Hepatic stellate cell (primary cell): ENCODE measurements at regions not wholly inside any gene's neighbourhood (a gene's known extent, or its start where the extent isn't known, plus 50 kb on each side); places are given as distances from the start of the nearest gene placed in this dataset.
"Not testable (repeated sequence)": the region's sequence is repeated elsewhere in the genome, so short reads cannot be mapped to it uniquely, and the experiment has no call there.

Experiments
- DNase-seq: peaks from one replicate; pipeline ENCODE4 v3.0.0; 2011; ENCODE audit warnings: low spot score

DNA sequence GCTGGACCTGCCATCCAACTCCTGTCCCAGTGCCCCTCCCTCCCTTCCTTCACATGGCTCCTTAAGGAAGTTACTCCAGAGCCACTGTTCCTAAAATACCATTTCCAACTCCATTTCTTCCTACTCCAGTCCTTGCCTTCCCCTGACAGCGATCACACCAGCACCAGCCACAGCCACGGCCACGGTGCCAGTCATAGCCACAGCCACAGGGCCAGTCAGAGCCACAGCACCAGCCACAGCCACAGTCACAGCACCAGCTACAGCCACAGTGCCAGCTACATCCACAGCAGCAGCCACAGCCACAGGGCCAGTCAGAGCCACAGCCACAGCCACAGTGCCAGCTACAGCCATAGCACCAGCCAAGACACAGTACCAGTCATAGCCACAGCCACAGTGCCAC, 110.7 kb upstream of the IRX2 start:
- DNase-seq: not testable (repeated sequence)

DNA sequence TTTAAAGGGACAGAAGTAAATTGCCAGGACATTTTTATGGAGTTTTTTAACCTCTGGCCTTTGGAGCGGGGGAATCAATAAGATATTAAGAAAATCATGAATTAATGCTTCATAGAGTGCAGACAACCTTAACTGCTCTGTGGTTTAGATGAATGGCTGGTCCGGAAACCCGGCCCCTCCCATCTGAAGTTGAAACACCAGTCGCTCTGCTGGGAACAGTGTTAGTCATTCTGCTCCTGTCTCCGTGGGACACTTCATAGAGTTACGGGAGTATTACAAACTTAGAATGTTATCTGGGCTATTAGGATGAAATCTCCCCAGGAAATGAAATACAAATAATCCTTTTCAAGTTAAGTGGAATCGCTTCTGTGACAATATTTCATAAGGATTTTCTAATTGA, 110.1 kb upstream of the IRX2 start:
- no peak for DNase-seq

DNA sequence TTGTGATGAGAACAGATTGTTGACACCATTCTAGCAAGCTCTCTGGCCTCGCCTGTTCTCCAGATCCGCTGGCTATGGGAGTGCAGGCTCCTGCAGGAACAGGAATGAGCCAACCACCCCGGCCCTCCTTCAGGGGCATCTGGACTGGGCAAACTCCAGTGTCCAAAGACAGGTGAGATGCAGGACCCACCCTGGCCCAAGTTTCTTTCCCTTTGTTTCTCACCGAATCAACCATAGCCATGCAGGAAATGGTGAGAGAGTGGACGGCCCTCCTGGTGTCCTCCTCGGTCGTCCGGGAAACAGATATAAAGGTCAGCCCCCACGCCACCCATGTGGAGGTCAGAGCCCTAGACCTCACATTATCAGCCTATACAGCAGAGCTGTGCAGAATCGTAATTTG, 108.6 kb upstream of the IRX2 start:
- DNase-seq: no peak

DNA sequence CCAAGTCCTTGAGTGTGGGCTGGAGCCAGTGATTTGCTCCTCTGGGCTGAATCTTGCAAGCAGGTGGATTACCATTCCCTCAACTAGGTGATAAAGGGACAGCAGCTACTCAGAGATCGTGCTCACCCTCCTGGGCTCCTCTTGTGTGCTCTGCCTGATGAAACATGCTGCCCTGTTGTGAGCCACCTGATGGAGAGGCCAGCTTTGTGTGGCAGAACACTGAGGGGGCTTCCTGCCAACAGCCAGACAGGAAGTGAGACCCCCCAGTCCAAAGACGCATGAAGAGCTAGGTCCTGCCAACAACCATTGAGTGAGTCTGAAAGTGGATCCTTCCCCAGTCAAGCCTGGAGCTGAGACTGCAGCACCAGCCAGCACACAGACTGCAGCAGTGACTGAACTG, 106.4 kb upstream of the IRX2 start:
- no peak for DNase-seq

DNA sequence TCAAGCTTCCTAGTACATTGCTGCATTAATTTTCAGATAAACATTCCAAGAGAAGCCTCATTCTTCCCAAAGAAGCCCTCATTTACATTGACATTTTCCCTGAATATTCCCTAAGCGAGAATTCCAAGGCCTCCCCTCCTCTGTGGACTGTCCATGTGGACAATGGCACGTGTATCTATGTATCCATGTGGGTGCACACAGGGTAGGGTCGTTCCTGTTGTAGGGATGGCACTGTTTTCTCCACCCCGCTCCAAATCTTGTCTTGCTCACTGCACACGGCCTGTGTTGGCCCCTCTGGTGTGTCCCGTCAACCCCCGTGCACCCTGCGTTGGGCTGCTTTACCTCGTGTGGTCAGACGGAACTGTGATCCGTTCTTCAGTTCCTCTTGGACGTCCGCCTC, 104.7 kb upstream of the IRX2 start:
- no peak for DNase-seq

DNA sequence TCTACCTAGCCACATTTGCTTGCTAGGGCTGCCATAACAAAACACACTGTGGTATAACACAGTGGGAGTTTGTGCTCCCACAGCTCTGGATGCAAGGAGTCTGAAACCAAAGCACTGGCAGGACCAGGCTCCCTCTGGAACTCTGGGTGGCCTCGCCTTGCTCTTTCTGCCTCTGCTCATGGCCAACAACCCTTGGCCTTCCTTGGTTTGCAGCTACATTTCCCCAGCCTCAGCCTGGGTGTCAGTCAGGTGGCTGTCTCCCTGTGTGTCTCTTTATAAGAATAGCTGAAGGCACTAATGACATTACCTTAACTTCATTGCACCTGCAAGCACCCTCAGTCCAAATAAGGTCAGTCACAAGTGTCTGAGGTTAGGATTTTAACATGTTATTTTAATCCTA, 101.0 kb upstream of the IRX2 start:
- no peak for DNase-seq

DNA sequence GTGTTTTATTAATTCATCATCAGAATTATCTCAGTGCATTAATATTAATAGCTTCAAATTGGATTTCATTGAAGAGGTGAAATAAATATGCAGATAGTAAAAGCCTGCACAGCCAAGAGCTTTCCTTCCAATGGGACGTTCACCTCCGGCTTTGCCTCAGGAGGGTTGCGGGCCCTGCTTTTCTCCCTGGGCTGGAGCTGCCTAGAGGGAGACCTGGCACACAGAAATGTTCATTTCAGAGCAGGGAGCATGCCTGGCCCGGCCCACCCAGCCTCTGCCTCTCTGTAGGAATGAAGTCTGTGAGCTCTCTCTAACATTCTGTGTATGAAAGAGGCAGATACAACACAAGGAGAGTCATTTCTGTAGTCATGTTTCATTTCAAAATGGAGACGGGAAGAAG, 100.4 kb upstream of the IRX2 start:
- no peak for DNase-seq

DNA sequence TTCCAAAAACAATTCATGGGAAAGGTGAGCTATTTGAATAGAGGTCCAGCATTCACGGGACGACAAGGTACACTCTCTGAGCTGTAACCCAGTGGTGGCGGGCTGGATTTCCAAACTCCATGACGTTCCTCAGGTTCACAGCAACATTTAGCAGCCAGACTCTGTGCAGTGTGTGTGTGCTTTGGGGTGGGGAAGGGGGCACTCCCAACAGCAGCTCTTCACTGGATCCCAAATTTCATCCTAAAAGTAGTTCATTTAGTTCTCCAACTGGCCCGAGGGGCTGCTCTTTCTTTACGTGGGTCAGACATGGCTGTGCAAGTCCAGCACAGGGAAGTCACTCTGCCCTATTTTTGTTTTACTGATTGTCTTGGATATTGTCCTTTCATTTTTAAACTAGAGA, 98.0 kb upstream of the IRX2 start:
- DNase-seq: no peak

DNA sequence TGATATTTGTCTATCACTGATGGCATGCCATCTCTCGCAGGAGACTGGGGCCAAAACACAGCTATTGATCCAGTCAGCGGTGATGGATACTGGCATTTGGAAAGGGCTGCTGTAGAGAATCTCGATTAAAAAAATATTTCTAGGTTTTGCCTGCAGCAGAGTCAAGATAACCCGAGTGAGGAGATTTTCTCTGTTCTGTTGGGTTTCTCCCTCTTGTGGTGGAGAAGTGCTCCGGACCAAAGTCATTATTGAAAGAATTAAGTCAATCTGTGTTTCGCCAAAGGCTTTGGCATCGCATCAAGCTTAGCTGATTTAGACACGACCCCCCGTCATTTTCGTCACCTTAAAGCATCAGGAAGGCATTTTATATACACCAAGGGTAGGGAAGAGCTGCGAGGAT, 97.1 kb upstream of the IRX2 start:
- DNase-seq: no peak

DNA sequence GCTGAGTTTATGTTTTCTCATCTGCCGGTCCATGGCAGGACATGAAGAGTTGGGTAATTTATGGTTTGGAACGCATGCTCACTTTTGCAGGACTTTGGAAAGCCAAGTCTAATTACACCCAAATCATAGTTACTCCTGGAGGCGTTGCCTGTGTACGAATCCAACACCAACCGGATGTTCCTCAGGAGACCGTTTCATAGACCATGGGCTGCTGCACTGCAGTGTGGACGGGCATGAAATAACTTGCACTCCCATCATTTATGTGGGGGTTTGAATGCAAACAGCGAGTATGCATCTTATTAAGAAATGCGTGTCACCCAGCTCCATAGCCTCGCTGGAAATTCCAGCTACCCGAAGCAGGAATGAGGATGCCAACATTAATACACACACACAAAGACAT, 96.1 kb upstream of the IRX2 start:
- DNase-seq: no peak

DNA sequence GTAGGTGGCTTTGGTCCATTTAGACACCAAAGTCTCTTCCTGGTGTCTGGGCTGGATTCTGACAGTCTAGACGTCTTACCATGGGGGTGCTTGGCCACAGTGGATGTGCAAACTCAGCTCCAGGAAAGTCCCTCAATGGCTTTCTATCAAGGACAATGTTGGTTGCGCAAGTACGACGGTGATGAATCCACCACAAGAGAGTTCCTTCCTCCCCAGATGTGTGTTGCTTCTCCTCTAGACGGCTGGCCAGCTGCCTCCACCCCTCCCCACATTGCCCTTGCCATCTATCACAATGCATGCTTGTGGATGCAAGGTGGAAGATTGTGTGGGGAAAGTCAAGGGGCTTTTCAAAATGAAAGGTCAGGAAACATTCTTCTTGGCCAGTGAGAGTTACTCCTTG, 89.7 kb upstream of the IRX2 start:
- DNase-seq: no peak

DNA sequence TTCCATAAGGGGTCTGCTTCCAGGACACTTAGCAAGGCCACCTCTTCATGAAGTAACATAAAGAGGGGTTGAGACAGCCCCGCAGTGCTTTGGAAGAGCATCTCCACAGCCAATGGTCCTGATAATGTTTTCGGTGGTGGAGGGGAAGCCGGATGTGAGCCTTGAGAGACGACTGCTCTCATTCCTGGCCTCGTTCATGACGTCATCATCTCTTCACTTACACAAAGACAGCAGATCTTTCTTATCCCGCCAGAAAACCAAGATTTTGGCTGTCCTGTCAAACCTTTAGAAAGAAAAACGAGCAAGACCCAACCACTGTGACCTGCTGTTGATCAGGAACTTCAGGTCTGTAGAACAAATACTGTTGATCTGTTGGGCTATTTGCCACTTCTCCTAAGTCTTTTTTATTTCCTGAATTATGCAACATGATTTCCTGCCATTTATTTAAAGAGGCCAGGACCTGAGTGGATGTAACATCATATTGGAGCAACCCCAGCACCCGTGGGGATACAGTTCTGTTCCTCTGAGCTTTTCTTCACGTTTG, 89.0 kb upstream of the IRX2 start:
- no peak for DNase-seq

DNA sequence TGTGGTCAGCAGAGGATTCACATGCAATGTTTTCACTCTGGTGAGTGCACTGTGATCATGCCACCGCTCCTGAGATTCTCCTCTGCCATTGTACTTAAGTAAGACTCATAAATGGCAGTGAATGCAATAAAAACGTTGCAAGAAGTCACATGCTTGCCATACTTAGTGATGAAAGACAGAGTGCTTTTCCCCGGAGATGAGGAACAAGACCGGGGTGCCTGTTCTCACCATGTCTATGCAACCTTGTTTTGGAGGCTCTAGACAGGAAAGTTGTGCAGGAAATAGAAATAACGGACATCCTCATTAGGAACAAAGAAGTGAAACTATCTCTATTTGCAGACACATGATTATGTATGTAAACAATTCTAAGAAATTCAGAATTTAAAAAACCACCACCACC, 84.7 kb upstream of the IRX2 start:
- no peak for DNase-seq

DNA sequence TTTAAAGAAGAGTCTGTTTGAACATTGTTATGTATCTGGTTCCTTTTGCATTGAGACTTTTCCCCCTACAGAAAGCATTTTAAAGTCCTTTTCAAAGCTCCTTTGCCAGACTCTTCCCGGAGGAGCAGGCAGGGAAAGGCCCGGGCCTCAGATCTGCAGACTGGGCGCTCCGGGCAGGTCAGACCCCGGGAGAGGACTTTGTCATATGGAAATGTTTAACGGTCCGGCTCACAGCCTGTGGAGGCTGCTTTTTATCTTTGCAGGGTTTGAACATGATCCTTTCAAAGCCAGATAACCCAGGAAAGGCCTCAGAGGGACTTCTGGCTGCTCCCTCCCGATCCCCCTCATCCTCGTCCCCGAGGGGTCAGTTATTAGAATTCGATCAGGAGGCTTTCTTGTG, 82.1 kb upstream of the IRX2 start:
- no peak for DNase-seq

DNA sequence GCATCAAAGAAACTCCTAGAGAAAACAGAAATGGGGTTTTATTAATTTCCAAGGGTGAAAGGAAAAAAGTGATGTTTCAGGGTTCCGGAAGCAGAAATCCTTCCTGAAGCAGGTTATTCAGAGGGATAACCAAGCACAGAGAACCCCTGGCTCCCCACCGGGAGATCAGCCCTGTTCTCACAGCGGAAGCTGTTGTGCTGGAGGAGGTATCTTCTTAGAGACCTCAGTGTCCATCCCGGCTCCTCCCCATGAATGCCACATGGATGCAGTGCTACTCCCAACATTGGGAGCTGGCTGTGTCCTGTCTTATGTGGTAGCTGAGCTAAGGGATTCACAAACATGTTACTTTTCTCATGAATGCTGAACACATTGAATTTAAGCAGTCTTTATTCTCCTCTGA, 80.9 kb upstream of the IRX2 start:
- no peak for DNase-seq

DNA sequence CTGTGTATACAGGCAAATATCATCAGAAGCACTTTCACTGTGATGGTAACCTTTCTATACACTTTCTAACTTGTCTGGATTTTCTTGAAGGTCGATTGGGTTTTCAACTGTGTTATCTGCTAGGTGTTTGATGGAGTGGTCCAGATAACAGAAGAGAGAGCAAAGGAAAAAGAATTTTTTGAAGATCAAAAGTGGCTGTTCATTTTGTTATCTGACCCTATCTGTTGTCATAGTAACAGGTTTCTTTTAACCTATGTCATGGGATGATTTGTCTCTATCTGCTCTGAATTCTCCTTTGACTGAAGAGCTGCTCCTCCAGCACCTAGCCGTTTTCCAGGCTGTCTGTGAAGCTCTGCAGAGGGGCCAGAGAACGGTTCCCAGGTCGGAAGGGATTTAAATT, 77.8 kb upstream of the IRX2 start:
- no peak for DNase-seq

DNA sequence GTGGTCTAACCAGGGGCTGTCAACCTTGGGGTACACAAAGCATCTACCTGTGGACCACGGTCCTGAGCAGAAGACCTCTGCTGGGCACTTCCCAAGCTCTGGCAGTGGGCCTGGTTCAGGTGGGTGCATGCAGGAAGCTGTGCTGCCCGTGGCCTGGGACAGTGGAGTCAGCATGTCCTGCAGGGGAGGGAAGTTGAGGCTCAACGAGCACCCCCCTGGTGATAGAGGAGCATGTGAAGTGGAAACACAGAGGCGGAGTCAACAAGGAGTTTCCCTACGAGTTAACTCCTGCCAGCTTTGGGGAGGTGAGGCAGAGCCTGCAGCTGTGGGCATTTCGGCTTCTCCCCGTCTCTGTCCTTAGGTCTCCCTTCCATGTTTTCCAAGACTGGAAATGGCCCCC, 67.5 kb upstream of the IRX2 start:
- DNase-seq: no peak

DNA sequence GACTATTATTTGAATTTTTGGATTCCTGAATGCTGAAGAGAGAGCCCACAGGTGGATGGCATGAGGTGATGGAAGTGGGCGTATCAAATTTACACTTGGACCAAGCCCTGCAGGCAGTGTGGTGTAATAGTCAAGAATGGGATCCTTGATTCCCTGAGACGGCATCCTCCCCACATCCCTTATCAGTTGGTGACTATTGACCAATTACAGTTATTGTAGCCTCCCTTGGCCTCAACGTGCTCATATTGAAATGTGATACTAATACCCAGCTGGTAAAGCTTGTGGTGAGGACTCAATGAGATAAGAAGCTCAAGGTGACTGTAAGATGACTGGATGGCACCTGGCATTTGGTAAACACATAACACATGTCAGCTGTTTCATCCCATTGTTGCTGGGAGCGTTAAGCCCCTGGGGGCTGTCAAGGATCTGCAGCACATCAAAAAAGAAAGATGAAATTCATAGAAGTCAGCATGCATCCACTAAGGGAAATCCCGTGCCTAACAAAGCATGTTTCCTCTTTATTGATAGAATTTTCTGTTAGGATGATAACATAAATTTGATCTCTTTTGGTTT, 65.6 kb upstream of the IRX2 start:
- DNase-seq: no peak

DNA sequence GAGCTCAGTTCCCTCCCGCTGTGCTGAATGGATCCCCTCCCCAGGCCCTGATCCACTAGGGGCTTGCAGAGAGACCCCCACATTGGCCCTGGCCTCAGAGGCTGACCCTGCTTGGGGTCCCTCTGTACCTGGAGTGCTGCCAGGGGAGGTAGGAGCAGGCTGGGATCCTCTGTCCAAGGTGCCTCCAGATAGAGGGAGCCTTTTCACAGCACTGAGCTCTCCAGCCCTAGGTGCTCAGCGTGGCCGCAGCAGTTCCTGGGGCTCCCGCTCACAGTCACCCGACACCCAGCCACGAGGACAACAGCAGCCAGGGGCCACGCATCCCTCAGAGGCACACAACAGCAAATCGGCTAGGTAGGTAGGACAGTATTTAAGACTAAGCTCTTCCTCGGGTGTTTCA, 62.2 kb upstream of the IRX2 start:
- no peak for DNase-seq

DNA sequence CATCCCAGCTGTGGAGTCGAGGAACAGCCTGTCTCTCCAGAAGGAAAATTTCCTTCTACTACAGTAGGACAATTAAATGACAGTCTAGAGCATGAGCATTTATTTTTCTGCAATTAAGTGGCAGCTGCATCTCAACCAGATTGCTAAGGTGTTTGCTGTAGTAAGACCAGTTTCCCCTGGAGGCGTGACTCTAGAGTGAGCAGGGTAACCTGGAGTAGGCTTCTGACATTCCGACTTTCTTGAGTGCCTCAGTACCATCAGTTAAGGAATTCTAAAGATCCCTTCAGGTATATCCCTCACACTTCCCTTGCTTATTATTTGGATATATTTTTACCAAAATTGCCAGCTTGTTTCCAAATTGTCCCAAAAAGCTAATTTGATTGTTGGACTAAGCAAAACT, 59.2 kb upstream of the IRX2 start:
- DNase-seq: no peak

DNA sequence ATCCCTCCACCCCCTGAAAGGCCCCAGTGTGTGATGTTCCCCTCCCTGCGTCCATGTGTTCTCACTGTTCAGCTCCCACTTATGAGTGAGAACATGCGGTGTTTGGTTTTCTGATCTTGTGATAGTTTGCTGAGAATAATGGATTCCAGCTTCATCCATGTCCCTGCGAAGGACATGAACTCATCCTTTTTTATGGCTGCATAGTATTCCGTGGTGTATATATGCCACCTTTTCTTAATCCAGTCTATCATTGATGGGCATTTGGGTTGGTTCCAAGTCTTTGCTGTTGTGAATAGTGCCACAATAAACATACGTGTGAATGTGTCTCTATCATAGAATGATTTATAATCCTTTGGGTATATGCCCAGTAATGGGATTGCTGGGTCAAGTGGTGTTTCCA, 55.8 kb upstream of the IRX2 start:
- not testable (repeated sequence) for DNase-seq

DNA sequence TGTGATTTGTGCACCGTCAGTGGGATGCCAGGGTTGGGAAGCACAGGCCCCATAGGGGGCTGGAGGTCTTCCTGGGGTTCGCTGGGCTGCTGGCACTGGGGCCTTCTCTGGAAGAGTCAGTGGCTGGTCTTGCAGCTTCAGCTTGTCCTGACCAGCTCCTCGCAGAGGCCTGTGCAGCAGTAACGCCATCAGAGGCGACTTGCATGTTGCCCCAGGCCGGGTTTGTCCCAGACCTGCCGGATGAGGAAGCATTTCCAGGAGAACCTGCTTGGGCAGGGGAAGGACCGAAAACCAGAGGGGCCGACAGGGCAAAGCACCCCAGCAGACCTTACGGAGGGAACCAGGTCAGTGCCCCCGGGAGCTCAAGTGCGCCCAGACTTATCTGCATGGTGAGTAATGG, 54.7 kb upstream of the IRX2 start:
- DNase-seq: no peak

DNA sequence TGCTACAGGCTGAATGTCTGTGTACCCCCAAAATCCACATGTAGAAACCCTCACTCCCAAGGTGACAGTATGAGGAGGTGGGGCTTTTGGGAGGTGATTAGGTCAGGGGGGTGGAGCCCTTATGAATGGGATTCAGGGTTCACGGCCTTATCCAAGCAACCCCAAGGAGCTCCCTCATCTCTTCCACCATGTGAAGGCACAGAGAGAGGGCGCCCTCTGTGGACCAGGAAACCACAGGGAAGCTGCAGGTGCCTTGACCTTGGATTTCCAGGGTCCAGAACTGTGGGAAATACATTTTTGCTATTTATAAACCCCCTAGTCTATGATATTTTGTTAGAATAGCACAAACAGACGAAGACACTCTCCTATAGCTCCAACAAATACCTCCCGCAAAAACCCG, 53.6 kb upstream of the IRX2 start:
- no peak for DNase-seq

DNA sequence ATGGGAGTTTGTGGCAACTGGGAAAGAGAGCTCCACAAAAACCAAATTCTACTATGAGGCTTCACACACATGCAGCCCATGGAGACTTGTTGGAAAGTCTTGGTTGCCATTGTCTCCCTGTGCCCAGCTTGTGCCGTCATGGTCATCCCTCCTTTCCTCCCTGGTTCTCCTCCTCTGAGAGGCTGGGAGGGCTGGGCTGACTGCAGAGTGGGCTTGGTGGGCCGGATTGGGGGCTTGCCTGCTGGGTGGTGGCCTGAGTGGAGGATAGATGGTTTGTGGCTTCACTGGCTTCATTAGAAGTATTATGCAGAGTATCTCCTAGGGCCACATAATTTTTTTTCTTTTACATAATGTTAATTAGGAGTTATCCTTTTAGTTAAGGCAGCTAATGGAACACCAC, 52.3 kb upstream of the IRX2 start:
- DNase-seq: no peak
